ENCODE measurements at regions not wholly inside any gene's neighbourhood (a gene's known extent, or its start where the extent isn't known, plus 50 kb on each side); places are given as distances from the start of the nearest gene placed in this dataset.

- ATAC-seq (no peak), DNase-seq (no peak)
- peaks cover 2 to 13% of the 10 kb centered on the region in 2 donors for H3K27me3 Mint-ChIP-seq (ENCODE audit: low read depth in 2 of 2)
- intact Hi-C loops (cut with micrococcal nuclease), result no loop called here
- H3K36me3 Mint-ChIP-seq, result no peaks in the 10 kb centered on the region
- no peaks in the 10 kb centered on the region for H3K4me1 Mint-ChIP-seq
- no peak overlapping the region for H3K27ac ChIP-seq (ENCODE audit: low read length)
- H3K4me3 ChIP-seq (ENCODE audit: low read length), result no peak overlapping the region
- no peaks in the 10 kb centered on the region for H3K27me3 ChIP-seq (ENCODE audit: control insufficient read depth, insufficient read depth, low read length)
- no peak overlapping the region for H3K4me3 Mint-ChIP-seq
- WGBS (ENCODE audit: insufficient coverage), result 80% methylated on average over 1 of the region's 1 CpG
- no peaks in the 10 kb centered on the region for H3K36me3 ChIP-seq (ENCODE audit: control insufficient read depth, insufficient read depth, low read length)
- H3K9me3 Mint-ChIP-seq, result no peaks in the 10 kb centered on the region
- no peaks in the 10 kb centered on the region for H3K4me1 ChIP-seq (ENCODE audit: control insufficient read depth, insufficient read depth, low read length)
- no peaks in the 10 kb centered on the region for H3K9me3 ChIP-seq (ENCODE audit: control insufficient read depth, insufficient read depth, low read length)
- no peak overlapping the region for H3K27ac Mint-ChIP-seq
- TF ChIP-seq CTCF (IDR thresholded peaks at IDR 0.05), result no peak
These were observed 264.2 kb downstream of the ZSWIM6 start for GRCh38 chr5:61596265-61596664.

GRCh38 chr5:61597684-61598083 lies 265.6 kb downstream of the ZSWIM6 start:
- ATAC-seq (no peak), DNase-seq (no peak)
- Mint-ChIP-seq H3K4me3 (no peak overlapping the region), H3K36me3 (no peaks in the 10 kb centered on the region), H3K27ac (no peak overlapping the region), H3K4me1 (no peaks in the 10 kb centered on the region), H3K27me3 (ENCODE audit: low read depth in 2 of 2) (peaks cover 2 to 8% of the 10 kb centered on the region in 2 donors), H3K9me3 (no peaks in the 10 kb centered on the region)
- Histone ChIP-seq H3K4me1 (ENCODE audit: control insufficient read depth, insufficient read depth, low read length) (no peaks in the 10 kb centered on the region), H3K27ac (ENCODE audit: low read length) (no peak overlapping the region), H3K36me3 (ENCODE audit: control insufficient read depth, insufficient read depth, low read length) (no peaks in the 10 kb centered on the region), H3K4me3 (ENCODE audit: low read length) (no peak overlapping the region), H3K9me3 (ENCODE audit: control insufficient read depth, insufficient read depth, low read length) (no peaks in the 10 kb centered on the region), H3K27me3 (ENCODE audit: control insufficient read depth, insufficient read depth, low read length) (no peaks in the 10 kb centered on the region)
- intact Hi-C loops (cut with micrococcal nuclease), result no loop called here
- TF ChIP-seq CTCF (IDR thresholded peaks at IDR 0.05), result no peak

- Histone ChIP-seq H3K4me1 (ENCODE audit: control insufficient read depth, insufficient read depth, low read length) (no peaks in the 10 kb centered on the region), H3K9me3 (ENCODE audit: control insufficient read depth, insufficient read depth, low read length) (no peaks in the 10 kb centered on the region), H3K27me3 (ENCODE audit: control insufficient read depth, insufficient read depth, low read length) (no peaks in the 10 kb centered on the region), H3K36me3 (ENCODE audit: control insufficient read depth, insufficient read depth, low read length) (no peaks in the 10 kb centered on the region), H3K4me3 (ENCODE audit: low read length) (no peak overlapping the region), H3K27ac (ENCODE audit: low read length) (no peak overlapping the region)
- peaks cover 2 to 8% of the 10 kb centered on the region in 2 donors for H3K27me3 Mint-ChIP-seq (ENCODE audit: low read depth in 2 of 2)
- no peak for DNase-seq
- ATAC-seq, result no peak
- no peak overlapping the region for H3K4me3 Mint-ChIP-seq
- no peaks in the 10 kb centered on the region for H3K4me1 Mint-ChIP-seq
- TF ChIP-seq CTCF (IDR thresholded peaks at IDR 0.05), result no peak
- H3K9me3 Mint-ChIP-seq, result no peaks in the 10 kb centered on the region
- intact Hi-C loops (cut with micrococcal nuclease), result no loop called here
- no peaks in the 10 kb centered on the region for H3K36me3 Mint-ChIP-seq
- no peak overlapping the region for H3K27ac Mint-ChIP-seq
- WGBS (ENCODE audit: insufficient coverage), result 35% methylated on average over 2 of the region's 3 CpGs
These were observed 266.1 kb downstream of the ZSWIM6 start for GRCh38 chr5:61598126-61598525.

- ATAC-seq, result no peak
- H3K27me3 ChIP-seq (ENCODE audit: control insufficient read depth, insufficient read depth, low read length), result peaks cover 2% of the 10 kb centered on the region
- no peaks in the 10 kb centered on the region for H3K4me1 ChIP-seq (ENCODE audit: control insufficient read depth, insufficient read depth, low read length)
- DNase-seq, result no peak
- Mint-ChIP-seq H3K9me3 (no peaks in the 10 kb centered on the region), H3K4me3 (no peak overlapping the region), H3K27ac (no peak overlapping the region), H3K4me1 (no peaks in the 10 kb centered on the region), H3K27me3 (ENCODE audit: low read depth in 2 of 2) (peaks cover 2 to 8% of the 10 kb centered on the region in 2 donors), H3K36me3 (no peaks in the 10 kb centered on the region)
- 74% methylated on average over 5 of the region's 5 CpGs for WGBS (ENCODE audit: insufficient coverage)
- intact Hi-C loops (cut with micrococcal nuclease), result no loop called here
- H3K27ac ChIP-seq (ENCODE audit: low read length), result no peak overlapping the region
- H3K9me3 ChIP-seq (ENCODE audit: control insufficient read depth, insufficient read depth, low read length), result no peaks in the 10 kb centered on the region
- TF ChIP-seq CTCF (IDR thresholded peaks at IDR 0.05), result no peak
- H3K4me3 ChIP-seq (ENCODE audit: low read length), result no peak overlapping the region
- no peaks in the 10 kb centered on the region for H3K36me3 ChIP-seq (ENCODE audit: control insufficient read depth, insufficient read depth, low read length)
These were observed 267.5 kb downstream of the ZSWIM6 start for GRCh38 chr5:61599370-61600122.

All from natural killer cell (primary cell).